ENCODE measurements at regions not wholly inside any gene's neighbourhood (a gene's known extent, or its start where the extent isn't known, plus 50 kb on each side); places are given as distances from the start of the nearest gene placed in this dataset.

DNA sequence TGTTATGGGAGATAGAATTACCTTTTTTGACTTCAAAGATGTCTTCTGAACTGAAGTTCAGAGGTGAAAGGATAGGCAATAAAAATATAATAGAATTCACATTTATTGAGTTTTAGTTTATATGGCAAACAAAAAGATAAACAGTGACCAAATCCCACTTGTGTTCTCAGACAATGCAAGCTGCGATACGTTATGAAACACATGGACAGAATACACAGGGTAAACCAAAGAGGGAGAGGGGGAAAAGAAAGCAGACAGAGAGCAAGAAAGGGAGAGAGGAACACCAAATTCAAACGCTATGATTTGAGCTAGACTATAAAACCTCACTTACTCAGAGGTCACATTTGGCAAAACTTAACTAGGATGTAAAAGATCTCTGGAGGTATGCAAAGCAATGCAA is 238.2 kb upstream of the FLRT2 start:
- no peak for TF ChIP-seq CTCF (IDR thresholded peaks at IDR 0.05)
- no peak for TF ChIP-seq EP300 (IDR thresholded peaks at IDR 0.05)
- TF ChIP-seq POLR2A (IDR thresholded peaks at IDR 0.05), result no peak
- TF ChIP-seq POLR2AphosphoS5 (IDR thresholded peaks at IDR 0.05), result no peak
